MM.1S (cell line): ENCODE measurements at regions not wholly inside any gene's neighbourhood (a gene's known extent, or its start where the extent isn't known, plus 50 kb on each side); places are given as distances from the start of the nearest gene placed in this dataset.

Experiments
- DNase-seq: peaks from one replicate; pipeline ENCODE4 v3.0.0-alpha.2; 2015
- H2AFZ ChIP-seq: fragments of 300-600 bp; sonication (generic); 2 replicates; pipeline ENCODE4 v1.6.0; 2016; ENCODE audit warnings: antibody characterized with exemption, low read length
- H3F3A ChIP-seq: fragments of 300-600 bp; sonication (generic); 2 replicates; pipeline ENCODE4 v1.6.1; 2016; ENCODE audit warnings: mild to moderate bottlenecking, antibody characterized with exemption, low read length, moderate library complexity, mixed read lengths; ENCODE audit not compliant: insufficient read depth
- H3K27ac ChIP-seq: fragments of 300-600 bp; sonication (generic); 2 replicates; pipeline ENCODE4 v1.5.1; 2016; ENCODE audit warnings: mild to moderate bottlenecking, low read length
- H3K27me3 ChIP-seq: fragments of 300-600 bp; sonication (generic); replicated peaks from 2 replicates; pipeline ENCODE4 v1.6.0; 2016; ENCODE audit warnings: low read length; ENCODE audit not compliant: insufficient read depth
- H3K36me3 ChIP-seq: fragments of 300-600 bp; sonication (generic); replicated peaks from 2 replicates; pipeline ENCODE4 v1.6.1; 2016; ENCODE audit warnings: mild to moderate bottlenecking, low read length, mixed read lengths; ENCODE audit not compliant: insufficient read depth
- H3K4me1 ChIP-seq: fragments of 300-600 bp; sonication (generic); 2 replicates; pipeline ENCODE4 v1.6.1; 2016; ENCODE audit warnings: low read length, mixed read lengths
- H3K4me2 ChIP-seq: fragments of 300-600 bp; sonication (generic); 2 replicates; pipeline ENCODE4 v1.6.0; 2016; ENCODE audit warnings: low read depth, low read length
- H3K4me3 ChIP-seq: fragments of 300-600 bp; sonication (generic); 2 replicates; pipeline ENCODE4 v1.5.1; 2016; ENCODE audit warnings: low read length, mixed read lengths
- H3K79me2 ChIP-seq: fragments of 300-600 bp; sonication (generic); 2 replicates; pipeline ENCODE4 v1.6.1; 2016; ENCODE audit warnings: mixed run types, low read length, mixed read lengths
- H3K9ac ChIP-seq: fragments of 300-600 bp; sonication (generic); 2 replicates; pipeline ENCODE4 v1.6.1; 2016; ENCODE audit warnings: low read length, mixed read lengths
- H3K9me2 ChIP-seq: fragments of 300-600 bp; sonication (generic); replicated peaks from 2 replicates; pipeline ENCODE4 v1.6.1; 2016; ENCODE audit warnings: mild to moderate bottlenecking, low read length, mixed read lengths; ENCODE audit not compliant: insufficient read depth
- H3K9me3 ChIP-seq: fragments of 300-600 bp; sonication (generic); replicated peaks from 2 replicates; pipeline ENCODE4 v1.6.1; 2016; ENCODE audit warnings: mild to moderate bottlenecking, low read length, mixed read lengths; ENCODE audit not compliant: insufficient read depth
- H4K20me1 ChIP-seq: fragments of 300-600 bp; sonication (generic); 2 replicates; pipeline ENCODE4 v1.6.1; 2016; ENCODE audit warnings: mild to moderate bottlenecking, low read length, moderate library complexity, mixed read lengths; ENCODE audit not compliant: insufficient read depth
- CTCF ChIP-seq: fragments of 300-600 bp; sonication (generic); IDR thresholded peaks from 2 replicates; pipeline ENCODE4 v1.5.1; 2016; ENCODE audit warnings: antibody characterized with exemption, low read length, mixed read lengths
- EZH2 ChIP-seq: fragments of 300-600 bp; sonication (generic); optimal IDR thresholded peaks from 2 replicates; pipeline ENCODE3; 2017; ENCODE audit warnings: low read depth, mild to moderate bottlenecking, antibody characterized with exemption, low read length, mixed read lengths
- EZH2phosphoT487 ChIP-seq: fragments of 300-600 bp; sonication (generic); IDR thresholded peaks from 2 replicates; pipeline ENCODE4 v1.6.1; 2018; ENCODE audit warnings: antibody characterized with exemption, low read length

- TF ChIP-seq CTCF (no peak), EZH2phosphoT487 (no peak), EZH2 (no peak)
- H3F3A ChIP-seq: no peaks in the 10 kb centered on the region
- no peaks in the 10 kb centered on the region for H3K9me3 ChIP-seq
- no peaks in the 10 kb centered on the region for H3K36me3 ChIP-seq
- H3K9ac ChIP-seq: no peak overlapping the region
- no peak overlapping the region for H3K4me3 ChIP-seq
- DNase-seq: no peak
- H3K27ac ChIP-seq: no peak overlapping the region
- H4K20me1 ChIP-seq: no peaks in the 10 kb centered on the region
- no peaks in the 10 kb centered on the region for H3K4me1 ChIP-seq
- H3K9me2 ChIP-seq: no peaks in the 10 kb centered on the region
- H3K4me2 ChIP-seq: no peak overlapping the region
- H2AFZ ChIP-seq: no peak overlapping the region
- no peaks in the 10 kb centered on the region for H3K27me3 ChIP-seq
- H3K79me2 ChIP-seq: no peaks in the 10 kb centered on the region
These were observed 209.0 kb downstream of the LTN1 start for GRCh38 chr21:28783641-28784185.

- Histone ChIP-seq H3K79me2 (no peaks in the 10 kb centered on the region), H3K4me3 (no peak overlapping the region), H3K9me3 (no peaks in the 10 kb centered on the region), H2AFZ (no peak overlapping the region), H4K20me1 (no peaks in the 10 kb centered on the region), H3K9me2 (no peaks in the 10 kb centered on the region), H3K9ac (no peak overlapping the region), H3K27me3 (no peaks in the 10 kb centered on the region), H3F3A (no peaks in the 10 kb centered on the region), H3K36me3 (no peaks in the 10 kb centered on the region), H3K4me2 (no peak overlapping the region), H3K4me1 (no peaks in the 10 kb centered on the region), H3K27ac (no peak overlapping the region)
- TF ChIP-seq EZH2phosphoT487 (no peak), CTCF (peak; percentile 51)
- DNase-seq: peak; percentile 30
These were observed 210.9 kb downstream of the LTN1 start for GRCh38 chr21:28781602-28782276.

GRCh38 chr21:28779914-28780313 lies 212.8 kb downstream of the LTN1 start:
- no peaks in the 10 kb centered on the region for H3K79me2 ChIP-seq
- TF ChIP-seq EZH2phosphoT487 (no peak), CTCF (no peak), EZH2 (no peak)
- H3K36me3 ChIP-seq: no peaks in the 10 kb centered on the region
- H3F3A ChIP-seq: no peaks in the 10 kb centered on the region
- H3K4me2 ChIP-seq: no peak overlapping the region
- DNase-seq: no peak
- no peaks in the 10 kb centered on the region for H3K9me3 ChIP-seq
- no peak overlapping the region for H3K27ac ChIP-seq
- H3K4me1 ChIP-seq: no peaks in the 10 kb centered on the region
- no peaks in the 10 kb centered on the region for H3K27me3 ChIP-seq
- no peaks in the 10 kb centered on the region for H3K9me2 ChIP-seq
- no peak overlapping the region for H2AFZ ChIP-seq
- no peak overlapping the region for H3K4me3 ChIP-seq
- no peaks in the 10 kb centered on the region for H4K20me1 ChIP-seq
- no peak overlapping the region for H3K9ac ChIP-seq
